GM21447 (cell line): ENCODE measurements at regions not wholly inside any gene's neighbourhood (a gene's known extent, or its start where the extent isn't known, plus 50 kb on each side); places are given as distances from the start of the nearest gene placed in this dataset.

Source experiments
- ATAC-seq: cut with Tn5 transposase; IDR thresholded peaks from one replicate; pipeline ENCODE4 v1.9.1; 2021; ENCODE audit not compliant: unreplicated experiment

DNA sequence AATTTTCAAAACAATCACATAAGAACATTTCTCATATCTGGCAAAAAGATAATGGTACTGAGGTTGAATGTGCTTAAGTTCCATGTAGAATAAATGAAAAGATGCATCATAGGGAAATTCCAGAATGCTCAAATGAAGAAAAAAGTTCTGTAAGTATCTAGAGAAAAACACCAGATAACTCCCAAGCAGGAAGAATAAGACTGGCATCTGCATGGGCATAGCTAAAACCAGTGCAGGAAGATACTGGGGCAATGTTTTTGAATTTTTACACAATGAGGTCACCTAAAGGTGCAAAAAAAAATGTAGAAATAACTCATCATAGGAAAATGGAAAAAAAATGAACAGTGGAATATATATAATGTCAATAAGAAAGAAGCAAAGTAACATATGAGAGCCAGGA is 275.2 kb downstream of the BAMBI start:
- ATAC-seq = no peak

DNA sequence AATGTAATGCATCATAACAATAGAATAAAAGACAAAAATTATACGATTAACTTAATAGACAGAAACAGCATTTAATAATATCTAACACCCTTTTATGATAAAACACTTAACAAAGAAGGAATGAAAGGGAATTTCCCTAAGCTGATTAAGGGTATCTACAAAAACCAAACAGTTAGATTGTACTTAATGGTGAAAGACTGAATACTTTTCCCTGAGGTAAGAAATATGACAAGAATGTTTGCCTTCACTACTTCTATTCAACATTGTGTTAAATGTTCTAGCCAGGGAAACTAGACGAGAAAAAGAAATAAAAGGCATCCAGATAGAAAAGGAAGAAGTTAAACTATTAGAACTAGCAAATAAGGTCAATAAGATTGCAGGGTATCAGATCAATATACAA is 276.9 kb downstream of the BAMBI start:
- no peak for ATAC-seq

DNA sequence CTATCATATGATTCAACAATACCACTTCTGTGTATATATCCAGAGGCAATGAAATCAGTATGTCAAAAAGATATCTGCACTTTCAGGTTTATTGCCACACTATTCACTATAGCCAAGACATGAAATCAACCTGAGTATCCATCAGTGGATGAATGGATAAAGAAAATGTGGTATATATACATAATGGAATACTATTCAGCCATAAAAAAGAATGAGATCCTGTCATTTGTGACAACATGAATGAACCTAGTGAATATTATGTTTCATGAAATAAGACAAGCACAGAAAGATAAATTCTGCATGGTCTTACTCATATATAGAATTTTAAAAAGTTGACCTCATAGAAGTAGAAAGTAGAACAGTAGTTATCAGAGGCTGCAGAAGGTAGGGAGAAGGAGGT is 281.1 kb downstream of the BAMBI start:
- ATAC-seq = no peak

DNA sequence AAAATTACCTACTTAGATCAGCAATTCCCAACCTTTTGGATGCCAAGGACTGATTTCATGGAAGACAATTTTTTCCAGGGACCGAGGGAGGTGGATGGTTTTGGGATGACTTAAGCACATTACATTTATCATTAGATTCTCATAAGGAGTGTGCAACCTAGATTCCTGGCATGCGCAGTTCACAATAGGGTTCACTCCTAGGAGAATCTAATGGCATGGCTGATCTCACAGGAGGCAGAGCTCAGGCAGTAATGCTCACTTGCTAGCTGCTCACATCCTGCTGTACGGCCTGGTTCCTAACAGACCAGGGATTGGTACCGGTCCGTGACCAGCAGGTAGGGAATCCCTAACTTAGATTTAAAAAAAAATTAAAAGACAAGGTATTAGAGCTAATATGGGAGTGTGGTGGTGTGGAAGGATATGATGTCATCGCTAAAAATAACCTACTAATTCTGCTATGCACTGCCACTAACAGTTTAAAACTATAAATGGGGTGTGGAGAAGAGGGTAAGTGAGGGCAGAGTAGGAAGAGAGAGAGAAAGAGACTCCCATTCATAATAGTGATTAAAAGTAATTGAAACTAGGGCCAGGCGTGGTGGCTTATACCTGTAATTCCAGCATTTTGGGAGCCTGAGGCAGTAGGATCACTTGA is 282.7 kb downstream of the BAMBI start:
- ATAC-seq = no peak

DNA sequence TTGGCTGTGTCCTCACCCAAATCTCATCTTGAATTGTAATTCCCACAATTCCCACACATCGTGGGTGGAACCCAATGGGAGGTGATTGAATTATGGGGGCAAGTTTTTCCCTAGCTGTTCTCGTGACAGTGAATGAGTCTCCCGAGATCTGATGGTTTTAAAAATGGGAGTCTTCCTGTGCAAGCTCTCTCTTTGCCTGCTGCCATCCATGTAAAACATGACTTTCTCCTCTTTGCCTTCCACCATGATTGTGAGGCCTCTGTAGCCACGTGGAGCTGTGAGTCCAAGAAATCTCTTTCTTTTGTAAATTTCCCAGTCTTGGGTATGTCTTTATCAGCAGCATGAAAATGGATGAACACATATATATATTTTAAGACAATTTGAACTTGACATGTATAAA is 285.4 kb downstream of the BAMBI start:
- ATAC-seq = no peak

DNA sequence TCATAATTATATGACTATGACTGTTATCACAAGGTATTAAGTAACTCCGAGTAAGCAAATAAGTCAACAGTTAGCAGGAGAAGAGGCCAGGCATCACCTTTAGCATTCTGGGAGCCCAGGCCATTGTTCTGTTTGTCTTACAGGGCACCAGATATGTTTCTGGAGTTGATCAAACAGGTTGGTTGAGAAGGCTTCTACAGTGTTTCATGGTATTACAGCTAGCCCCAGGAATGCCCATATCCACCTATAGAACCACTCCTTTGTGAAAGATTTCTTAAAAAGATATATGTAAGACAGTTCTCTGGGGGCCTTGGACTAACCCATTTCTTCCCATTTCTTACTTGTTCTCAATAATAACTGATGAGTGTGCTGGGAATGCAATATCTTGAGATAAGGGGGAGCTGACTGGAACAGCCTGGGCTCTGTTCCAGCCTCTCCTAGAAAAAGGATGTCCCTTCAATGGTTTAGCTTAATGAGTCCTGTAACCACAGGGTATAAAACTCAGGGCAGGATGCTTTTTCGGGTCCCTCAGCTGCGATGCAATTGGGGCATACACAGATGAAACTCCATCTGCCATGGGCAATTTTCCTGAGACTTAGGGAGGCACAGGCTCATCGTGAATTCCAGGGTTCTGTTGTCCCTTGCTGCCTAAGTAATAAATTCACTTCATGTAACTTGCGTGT is 286.4 kb downstream of the BAMBI start:
- no peak for ATAC-seq

DNA sequence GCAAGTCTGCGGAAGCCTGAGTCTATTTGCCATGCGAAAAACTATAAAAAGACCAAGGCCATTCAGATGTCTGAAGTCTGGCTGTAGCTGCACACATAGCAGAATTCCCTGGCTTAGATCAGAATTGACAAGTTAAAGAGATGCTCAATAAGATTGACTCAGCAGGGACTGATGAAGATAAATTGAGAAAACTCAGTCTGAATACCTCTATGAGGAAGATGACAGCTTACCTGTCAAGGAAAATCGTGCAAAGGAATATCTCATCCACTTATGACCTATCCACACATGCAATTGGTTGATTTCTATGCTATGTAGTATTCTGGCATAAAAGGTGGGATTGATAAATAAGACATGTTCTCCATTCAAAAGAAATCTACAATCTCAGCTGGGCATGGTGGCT is 288.6 kb downstream of the BAMBI start:
- ATAC-seq = no peak

DNA sequence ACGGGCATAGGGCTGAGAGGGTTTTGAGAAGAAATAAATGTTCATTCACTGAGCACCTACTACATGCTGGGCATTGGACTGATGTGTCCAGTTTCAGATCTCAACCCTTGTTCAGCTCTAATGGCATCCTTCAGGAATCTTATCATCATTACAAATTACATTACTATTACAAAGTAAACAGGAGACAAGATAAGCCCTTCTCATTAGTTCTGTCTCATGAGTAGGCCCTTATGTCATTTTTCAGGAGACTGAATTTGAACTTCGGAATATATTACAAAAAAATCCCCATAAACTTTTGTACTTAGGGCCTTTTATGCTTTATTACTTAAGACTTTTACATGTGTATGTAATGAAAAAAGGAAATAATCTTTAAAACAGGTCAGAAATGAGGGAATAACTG is 289.7 kb downstream of the BAMBI start:
- no peak for ATAC-seq

DNA sequence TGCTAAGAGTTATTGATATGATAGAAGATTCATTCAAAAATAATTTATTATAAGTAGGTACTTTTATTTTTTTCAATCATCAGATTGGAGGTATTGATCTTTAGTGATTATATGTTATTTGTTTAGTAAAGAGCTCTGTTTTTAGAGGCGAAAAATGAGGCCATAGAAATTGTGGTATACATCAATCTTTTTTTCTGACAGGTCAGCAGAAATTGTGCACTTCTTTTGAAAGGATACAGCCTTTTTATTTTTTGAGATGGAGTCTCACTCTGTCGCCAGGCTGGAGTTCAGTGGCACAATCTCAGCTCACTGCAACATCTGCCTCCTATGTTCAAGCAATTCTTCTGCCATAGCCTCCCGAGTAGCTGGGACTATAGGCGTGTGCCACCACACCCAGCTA is 292.1 kb downstream of the BAMBI start:
- no peak for ATAC-seq

DNA sequence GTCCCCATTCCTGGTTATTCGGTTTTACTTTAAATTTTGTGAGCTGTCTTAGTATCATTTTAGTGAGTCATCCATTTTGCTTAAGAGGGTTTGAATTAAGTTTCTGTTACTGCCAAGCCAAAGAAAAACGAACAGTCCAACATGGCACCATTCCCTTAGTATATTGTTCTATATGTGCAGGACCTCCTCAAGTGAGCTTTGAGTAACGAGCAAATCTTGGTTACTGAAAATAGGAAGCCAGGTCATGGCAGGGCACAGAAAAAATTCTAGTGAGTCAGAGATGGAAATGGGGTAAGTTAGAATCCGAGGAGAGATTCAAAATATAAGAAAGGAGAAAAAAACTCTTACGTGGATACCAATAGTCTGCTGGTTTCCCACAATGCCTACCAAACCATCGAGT is 292.9 kb downstream of the BAMBI start:
- ATAC-seq = no peak

DNA sequence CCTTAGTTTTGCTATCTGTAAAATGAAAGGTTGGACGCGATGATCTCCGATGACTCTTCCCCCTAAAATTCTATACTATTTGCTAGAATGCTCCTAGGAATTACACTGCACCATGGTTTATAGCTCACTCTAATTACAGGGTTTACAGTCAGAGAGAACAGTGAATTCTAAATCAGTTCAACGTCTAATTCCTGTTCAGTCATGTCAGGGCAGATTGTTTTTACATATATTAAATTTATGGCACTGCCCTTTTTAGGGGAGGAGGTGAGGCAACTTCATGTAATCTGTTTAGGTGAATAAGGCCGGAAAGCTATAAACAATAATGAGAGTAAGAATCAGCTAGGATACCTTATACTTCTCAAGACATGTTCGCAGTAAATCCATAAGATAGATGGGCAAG is 293.9 kb downstream of the BAMBI start:
- ATAC-seq = no peak

DNA sequence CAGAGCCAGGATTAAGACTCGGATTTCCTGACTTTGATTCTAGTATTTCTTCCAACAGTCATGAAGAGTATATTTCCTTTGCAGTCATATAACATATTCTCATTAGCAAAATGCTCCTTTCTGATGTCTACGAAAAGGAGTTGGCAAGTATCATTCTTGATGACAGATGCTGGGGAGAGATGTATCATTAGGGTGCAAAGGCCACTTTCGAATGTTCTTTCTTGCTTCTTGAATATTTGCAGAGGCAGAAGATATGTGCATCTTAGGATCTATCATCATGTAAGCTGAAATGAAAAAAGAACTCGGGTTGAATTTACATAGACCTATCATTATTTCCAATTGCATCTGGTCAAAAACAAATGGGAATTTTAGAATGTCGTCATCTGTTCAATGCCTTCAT is 294.4 kb downstream of the BAMBI start:
- no peak for ATAC-seq

DNA sequence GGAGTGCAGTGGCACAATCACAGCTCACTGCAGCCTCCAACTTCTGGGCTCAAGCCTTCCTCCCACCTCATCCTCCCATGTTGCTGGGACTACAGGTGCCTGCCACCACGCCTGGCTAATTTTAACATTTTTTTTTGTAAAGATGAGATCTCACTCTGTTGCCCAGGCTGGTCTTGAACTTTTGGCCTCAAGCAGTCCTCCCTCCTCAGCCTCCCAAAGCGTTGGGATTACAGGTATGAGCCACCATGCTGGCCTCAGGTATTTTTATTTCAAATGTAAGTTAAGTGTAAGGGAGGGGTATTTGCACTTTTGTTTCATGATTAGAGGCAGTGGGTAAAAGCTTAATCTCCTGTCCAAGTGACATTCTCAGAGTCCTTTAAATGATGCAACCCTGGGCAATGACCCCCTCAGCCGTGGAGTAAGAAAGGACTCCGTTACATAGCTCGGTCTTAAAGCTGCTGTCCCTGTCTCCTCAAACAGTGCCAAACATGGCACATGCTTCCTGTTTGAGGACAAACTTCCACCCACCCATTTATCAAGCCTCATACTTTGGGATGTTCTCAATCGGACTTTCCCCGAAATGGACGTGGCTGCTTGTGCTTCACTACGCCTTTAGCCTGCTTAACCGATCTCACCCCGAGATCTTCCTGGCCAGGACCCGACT is 296.1 kb downstream of the BAMBI start:
- no peak for ATAC-seq

DNA sequence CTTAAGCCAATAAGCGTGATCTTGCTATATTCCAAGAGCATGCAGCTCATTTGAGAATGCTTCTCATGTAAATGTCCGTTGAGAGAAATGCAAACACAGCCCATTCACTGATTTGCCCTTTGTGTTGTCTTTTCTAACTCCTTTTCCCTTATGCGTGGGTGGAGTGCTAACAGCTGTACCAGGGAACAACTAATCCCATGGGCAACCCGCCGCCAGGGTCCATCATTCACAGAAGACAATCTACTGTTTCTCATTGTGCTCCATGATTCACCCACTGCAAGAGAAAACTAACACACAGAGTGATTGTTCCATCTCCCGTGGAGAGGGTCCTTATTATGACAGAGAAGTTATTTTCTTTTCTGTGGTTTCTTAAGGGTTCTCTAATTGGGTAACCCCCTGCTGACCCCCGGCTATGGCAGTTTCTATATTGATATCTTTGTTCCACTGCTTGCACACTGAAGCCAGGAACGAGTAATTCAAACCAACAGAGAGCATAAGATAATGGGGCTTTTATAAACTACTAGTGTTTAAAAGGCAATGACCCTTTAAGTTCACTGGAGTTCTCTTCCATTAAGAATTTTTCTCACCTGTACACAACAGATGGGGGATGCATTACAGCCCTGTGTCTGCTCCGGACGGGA is 298.7 kb downstream of the BAMBI start:
- ATAC-seq = no peak

DNA sequence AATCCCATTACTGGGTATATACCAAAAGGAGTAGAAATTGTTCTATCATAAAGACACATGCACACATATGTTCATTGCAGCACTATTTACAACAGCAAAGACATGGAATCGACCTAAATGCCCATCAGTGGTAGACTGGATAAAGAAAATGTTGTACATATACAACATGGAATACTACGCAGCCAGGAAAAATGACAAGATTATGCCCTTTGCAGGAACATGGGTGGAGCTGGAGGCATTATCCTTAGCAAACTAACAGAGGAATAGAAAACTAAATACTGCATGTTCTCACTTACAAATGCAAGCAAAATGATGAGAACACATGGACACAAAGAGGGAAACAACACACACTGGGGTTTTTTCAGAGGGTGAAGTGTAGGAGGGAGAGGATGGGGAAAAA is 300.2 kb downstream of the BAMBI start:
- ATAC-seq = no peak

DNA sequence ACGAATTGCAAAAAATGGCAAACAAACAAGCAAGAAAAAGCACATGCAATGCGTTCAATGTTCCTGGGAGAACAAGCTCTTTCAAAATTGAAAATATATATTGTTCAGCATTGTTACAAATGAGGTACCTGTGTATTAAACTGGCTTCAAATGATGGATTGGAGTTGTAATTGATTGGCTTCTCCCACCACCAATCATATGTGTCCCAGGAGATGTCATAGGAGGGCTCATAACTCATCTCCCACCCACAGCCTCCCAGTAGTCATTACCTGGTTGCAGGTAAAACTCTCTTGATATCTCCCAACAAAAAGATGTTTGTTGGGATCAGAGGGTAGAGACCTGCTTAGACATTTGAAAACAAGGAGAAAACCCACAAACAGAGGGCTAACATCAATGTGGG is 302.9 kb downstream of the BAMBI start:
- ATAC-seq = no peak

DNA sequence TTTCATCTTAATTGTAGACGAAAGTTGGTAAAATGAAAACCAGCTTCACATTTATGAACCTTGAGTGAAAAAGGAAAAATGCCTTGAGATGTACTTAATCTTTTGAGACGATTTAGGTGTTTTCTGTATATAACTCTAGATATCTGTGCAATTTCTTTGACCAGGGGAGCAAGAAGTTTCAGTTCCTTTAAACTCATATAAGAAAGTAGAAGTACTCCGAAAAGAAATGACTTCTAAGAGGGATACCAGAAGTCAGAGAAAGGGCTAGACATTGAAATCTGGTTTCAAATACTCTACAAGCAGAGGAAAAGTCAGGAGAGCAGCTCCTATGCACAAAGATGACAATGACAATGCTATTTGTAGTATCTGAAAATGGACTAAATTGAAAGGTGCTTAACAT is 303.7 kb downstream of the BAMBI start:
- no peak for ATAC-seq

DNA sequence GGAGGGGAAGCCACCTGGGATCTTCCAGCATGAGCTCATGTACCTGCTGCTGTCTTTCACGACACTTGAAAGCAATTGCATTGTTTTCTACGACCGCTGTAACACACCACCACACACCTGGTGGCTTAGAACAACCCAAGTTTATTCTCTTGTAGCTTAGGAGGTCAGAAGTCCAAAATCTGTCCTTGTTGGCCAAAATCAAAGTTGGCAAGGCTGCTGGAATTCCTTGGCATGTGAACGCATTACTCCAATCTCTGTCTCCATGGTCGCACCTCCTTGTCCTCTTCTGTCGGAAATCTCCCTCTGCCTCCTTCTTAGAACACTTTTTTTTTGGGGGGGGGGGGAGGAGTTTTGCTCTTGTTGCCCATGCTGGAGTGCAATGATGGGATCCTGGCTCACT is 305.7 kb downstream of the BAMBI start:
- no peak for ATAC-seq

DNA sequence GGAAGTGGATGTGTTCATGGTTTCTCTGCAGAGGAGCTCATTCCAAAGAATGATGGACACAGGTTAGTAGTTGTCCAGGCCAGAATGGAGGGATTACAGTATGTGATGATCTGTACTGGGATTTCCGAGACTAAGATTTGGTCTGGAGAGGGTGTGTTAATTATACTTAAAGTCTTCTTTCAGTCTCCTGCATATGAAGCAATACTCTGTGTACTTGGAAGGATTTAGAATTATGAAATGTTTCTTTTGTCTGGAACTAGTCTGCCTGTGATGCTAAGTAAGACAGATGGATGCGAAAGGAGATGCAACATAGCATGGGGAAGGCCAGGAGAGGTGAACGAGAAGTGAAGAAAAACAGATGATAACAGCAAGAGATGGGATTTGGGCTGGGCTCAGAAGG is 305.1 kb upstream of the LYZL1 start:
- ATAC-seq = no peak

DNA sequence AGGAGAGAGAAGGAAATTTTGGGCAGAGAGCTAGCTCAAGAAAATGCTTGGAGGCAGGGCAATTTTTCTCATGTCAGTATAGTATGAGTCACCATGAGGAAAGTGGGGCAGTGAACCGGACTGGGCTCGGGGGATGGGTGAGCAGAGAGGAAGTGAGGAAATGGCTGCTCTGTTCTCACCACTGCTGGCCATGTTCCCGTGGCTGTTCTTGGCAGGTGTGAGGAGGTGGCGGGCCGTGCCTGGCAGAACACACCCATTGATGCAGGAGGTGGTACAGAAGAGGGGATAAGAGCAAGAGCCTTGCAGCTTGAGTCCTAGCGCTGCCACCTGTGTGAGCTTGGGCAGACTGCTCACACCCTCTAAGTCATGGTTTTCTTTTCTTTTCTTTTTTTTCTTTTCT is 304.4 kb upstream of the LYZL1 start:
- no peak for ATAC-seq

DNA sequence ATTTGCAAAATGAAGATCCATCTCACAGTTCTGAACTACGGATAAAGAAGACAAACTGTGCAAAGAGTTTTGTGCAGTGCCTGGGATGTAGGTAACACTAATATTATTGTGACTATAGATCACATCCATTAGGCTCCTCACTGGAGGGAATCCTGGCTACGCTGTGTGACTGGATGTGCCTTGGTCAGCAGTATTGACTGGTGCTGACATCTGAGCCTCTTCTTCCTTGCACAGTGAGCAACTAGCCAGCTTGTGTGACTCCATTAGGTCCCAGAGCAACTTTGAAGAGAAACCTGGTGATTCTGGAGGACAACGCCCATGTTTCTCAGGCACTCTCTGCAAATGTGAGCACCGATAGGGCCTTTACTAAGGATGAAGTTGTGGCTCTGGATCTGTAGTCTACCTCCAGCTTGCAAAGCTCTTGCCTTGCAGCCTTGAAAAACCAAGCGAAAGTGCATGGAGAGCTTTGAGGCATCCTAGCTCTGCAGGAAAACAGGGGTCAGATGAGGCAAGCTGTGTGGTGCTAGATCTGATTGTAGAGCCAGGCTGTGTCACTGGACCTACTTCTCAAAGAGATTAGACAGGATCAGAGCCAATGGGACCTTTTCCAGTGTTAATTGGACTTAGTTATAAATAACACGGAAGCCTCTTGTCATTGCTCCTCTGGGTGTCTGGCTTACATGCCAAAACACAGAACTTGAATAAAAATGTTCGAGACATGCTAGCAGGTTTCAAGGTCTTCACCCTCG is 303.6 kb upstream of the LYZL1 start:
- no peak for ATAC-seq
